ENCODE measurements at regions not wholly inside any gene's neighbourhood (a gene's known extent, or its start where the extent isn't known, plus 50 kb on each side); places are given as distances from the start of the nearest gene placed in this dataset.

- no peak for DNase-seq (ENCODE audit: low read depth in 2 of 2)
- no peak for TF ChIP-seq CTCF (IDR thresholded peaks at IDR 0.05; ENCODE audit: low read depth, low read length)
- H3K4me3 ChIP-seq (replicated peaks in 1 of 2; ENCODE audit: low read depth in 2 of 2, low read length in 2 of 2) = no peak overlapping the region
Observed at GRCh38 chrX:138411048-138411447, 300.5 kb downstream of the FGF13 start.
